ENCODE measurements at regions not wholly inside any gene's neighbourhood (a gene's known extent, or its start where the extent isn't known, plus 50 kb on each side); places are given as distances from the start of the nearest gene placed in this dataset.
"Not testable (repeated sequence)": the region's sequence is repeated elsewhere in the genome, so short reads cannot be mapped to it uniquely, and the experiment has no call there.

- no peak overlapping the region for H3K4me3 ChIP-seq (ENCODE audit: low read length)
- no peak for TF ChIP-seq CTCF (conservative IDR thresholded peaks at IDR 0.05; ENCODE audit: low read length)
- no peak for DNase-seq (ENCODE audit: low read depth)
These were observed 377.5 kb upstream of the RIOK2 start for GRCh38 chr5:97560599-97560993.

GRCh38 chr5:97563050-97563657 is 380.1 kb upstream of the RIOK2 start:
- DNase-seq (ENCODE audit: low read depth) = no peak
- TF ChIP-seq CTCF (conservative IDR thresholded peaks at IDR 0.05; ENCODE audit: low read length) = no peak
- H3K4me3 ChIP-seq (ENCODE audit: low read length) = no peak overlapping the region

- no peak overlapping the region for H3K4me3 ChIP-seq (ENCODE audit: low read length)
- no peak for DNase-seq (ENCODE audit: low read depth)
- no peak for TF ChIP-seq CTCF (conservative IDR thresholded peaks at IDR 0.05; ENCODE audit: low read length)
These were observed 385.3 kb upstream of the RIOK2 start for GRCh38 chr5:97568382-97568781.

- no peak overlapping the region for H3K4me3 ChIP-seq (ENCODE audit: low read length)
- no peak for DNase-seq (ENCODE audit: low read depth)
- no peak for TF ChIP-seq CTCF (conservative IDR thresholded peaks at IDR 0.05; ENCODE audit: low read length)
These were observed 387.2 kb upstream of the RIOK2 start for GRCh38 chr5:97570242-97570641.

DNA sequence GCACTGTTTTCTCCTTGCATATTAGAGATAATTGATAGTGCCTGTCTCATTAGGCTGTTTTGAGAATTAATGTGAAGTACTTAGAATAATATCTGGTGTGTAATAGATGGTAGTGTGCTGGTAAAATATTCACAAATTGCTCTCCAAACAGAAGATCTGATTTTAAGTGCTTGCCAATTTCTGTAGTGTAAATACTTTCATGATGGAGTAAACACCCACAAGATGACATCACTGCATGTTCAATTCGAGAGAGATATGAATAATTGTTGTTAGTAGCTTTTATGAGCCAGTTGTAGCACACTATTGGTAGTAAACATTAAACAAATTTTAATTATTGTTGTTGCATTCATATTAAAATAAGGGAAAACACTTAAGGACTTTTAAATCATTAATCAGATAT is 392.3 kb upstream of the RIOK2 start:
- DNase-seq (ENCODE audit: low read depth) = no peak
- no peak overlapping the region for H3K4me3 ChIP-seq (ENCODE audit: low read length)
- no peak for TF ChIP-seq CTCF (conservative IDR thresholded peaks at IDR 0.05; ENCODE audit: low read length)

DNA sequence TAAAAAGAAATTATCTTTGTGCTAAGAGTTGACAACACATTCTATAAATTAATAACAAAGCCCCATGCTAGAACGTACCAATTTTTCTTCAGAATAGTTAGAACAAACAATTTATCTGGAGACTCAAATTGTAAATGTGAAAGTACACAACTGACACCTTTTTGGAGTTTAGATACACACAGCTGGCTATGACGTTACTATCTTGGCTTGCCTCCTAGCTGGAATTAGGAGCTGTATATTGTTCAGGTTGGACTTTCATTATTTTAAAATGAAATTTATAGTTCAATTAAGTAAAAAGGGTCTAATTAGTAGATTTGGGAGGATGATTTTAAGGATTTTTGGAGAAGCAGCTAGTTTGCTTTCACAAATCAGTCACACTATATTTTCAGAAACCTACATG is 393.9 kb upstream of the RIOK2 start:
- no peak for TF ChIP-seq CTCF (conservative IDR thresholded peaks at IDR 0.05; ENCODE audit: low read length)
- H3K4me3 ChIP-seq (ENCODE audit: low read length) = no peak overlapping the region
- no peak for DNase-seq (ENCODE audit: low read depth)

GRCh38 chr5:97579977-97580376 is 396.9 kb upstream of the RIOK2 start:
- not testable (repeated sequence) for H3K4me3 ChIP-seq (ENCODE audit: low read length); DNase-seq (ENCODE audit: low read depth)

DNA sequence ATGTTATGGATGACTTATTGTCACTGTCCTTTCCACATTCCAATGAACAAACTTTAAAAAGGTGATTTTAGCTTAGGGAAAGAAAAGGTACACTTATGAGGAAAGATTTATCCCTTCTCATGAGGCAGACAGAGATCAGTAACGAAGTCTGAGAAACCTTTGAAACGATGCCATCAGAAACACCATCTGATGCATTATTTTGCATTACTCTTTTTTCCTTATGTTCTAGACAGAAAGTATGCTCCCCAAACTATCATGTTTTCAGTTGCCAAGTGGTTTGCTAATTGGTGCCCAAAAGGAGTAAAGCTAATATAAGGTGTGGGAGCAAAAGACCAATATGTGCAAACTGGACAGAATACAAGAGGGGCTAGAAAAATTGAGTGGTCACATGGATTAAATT is 397.7 kb upstream of the RIOK2 start:
- H3K4me3 ChIP-seq (ENCODE audit: low read length) = no peak overlapping the region
- no peak for TF ChIP-seq CTCF (conservative IDR thresholded peaks at IDR 0.05; ENCODE audit: low read length)
- no peak for DNase-seq (ENCODE audit: low read depth)
